ENCODE measurements at regions not wholly inside any gene's neighbourhood (a gene's known extent, or its start where the extent isn't known, plus 50 kb on each side); places are given as distances from the start of the nearest gene placed in this dataset.

DNA sequence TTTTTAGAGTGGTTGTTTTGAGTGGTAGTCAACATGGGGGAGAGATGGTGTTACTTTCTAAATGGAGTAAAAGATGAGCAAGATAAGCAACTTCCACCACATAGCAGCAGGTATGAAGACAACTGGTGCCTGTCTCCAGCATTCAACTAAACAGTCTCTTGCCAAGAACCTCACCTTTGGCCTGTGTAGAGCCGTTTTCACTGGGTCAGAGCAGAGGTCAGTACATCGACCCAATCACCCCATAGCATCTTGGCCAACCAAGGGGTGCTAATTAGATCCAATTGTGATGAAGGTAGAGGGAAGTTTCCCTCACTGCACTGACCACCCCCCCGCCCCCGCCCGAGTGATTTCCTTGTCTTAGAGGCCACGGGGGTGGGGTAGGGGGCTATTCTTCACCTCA lies 188.2 kb downstream of the BLID start:
- H2BK15ac ChIP-seq (ENCODE audit: low read depth, low read length): no peak overlapping the region
- no peaks in the 10 kb centered on the region for H3K79me2 ChIP-seq (ENCODE audit: insufficient read depth, low read length)
- H4K20me1 ChIP-seq (ENCODE audit: control insufficient read depth, insufficient read depth, insufficient read length): no peaks in the 10 kb centered on the region
- no peaks in the 10 kb centered on the region; the same call in 1 of the 2 replicates for H3K27me3 ChIP-seq (ENCODE audit: insufficient read depth, low read length)
- peaks cover 2% of the 10 kb centered on the region; the same call in 1 of the 2 replicates for H3K4me1 ChIP-seq (ENCODE audit: insufficient read depth, low read length)
- H3K27ac Mint-ChIP-seq: no peak overlapping the region
- no peak overlapping the region for H4K8ac ChIP-seq (replicated peaks; ENCODE audit: insufficient read length, low read depth, low read length)
- no peak overlapping the region for H3K27ac ChIP-seq (ENCODE audit: insufficient read length, low read depth, low read length)
- H4K5ac ChIP-seq (ENCODE audit: insufficient read length, low read depth, low read length): no peak overlapping the region
- H3K9me3 ChIP-seq (ENCODE audit: control insufficient read depth, low read depth, low read length): no peaks in the 10 kb centered on the region
- no peak overlapping the region for H2BK20ac ChIP-seq (ENCODE audit: low read depth, low read length, poor library complexity, severe bottlenecking)
- H3K23ac ChIP-seq (ENCODE audit: insufficient read length, low read depth, low read length): no peak overlapping the region
- H3K23me2 ChIP-seq (ENCODE audit: insufficient read length, low read depth, low read length, poor library complexity, severe bottlenecking): peaks cover 12% of the 10 kb centered on the region
- WGBS (ENCODE audit: extremely low coverage, insufficient read length, low lambda C conversion rate): no CpG with 5 or more reads among the region's 6 CpGs
- H3K18ac ChIP-seq (ENCODE audit: insufficient read length, low read depth, low read length): no peak overlapping the region
- H2BK120ac ChIP-seq (ENCODE audit: low read depth, low read length, poor library complexity, severe bottlenecking): no peak overlapping the region
- H3T11ph ChIP-seq (ENCODE audit: low read length): no peak overlapping the region
- no peak overlapping the region for H2AK5ac ChIP-seq (ENCODE audit: insufficient read length, low read length)
- no peak overlapping the region for H3K4me2 ChIP-seq (ENCODE audit: insufficient read depth, insufficient read length, low read length)
- TF ChIP-seq, protein P1, sequence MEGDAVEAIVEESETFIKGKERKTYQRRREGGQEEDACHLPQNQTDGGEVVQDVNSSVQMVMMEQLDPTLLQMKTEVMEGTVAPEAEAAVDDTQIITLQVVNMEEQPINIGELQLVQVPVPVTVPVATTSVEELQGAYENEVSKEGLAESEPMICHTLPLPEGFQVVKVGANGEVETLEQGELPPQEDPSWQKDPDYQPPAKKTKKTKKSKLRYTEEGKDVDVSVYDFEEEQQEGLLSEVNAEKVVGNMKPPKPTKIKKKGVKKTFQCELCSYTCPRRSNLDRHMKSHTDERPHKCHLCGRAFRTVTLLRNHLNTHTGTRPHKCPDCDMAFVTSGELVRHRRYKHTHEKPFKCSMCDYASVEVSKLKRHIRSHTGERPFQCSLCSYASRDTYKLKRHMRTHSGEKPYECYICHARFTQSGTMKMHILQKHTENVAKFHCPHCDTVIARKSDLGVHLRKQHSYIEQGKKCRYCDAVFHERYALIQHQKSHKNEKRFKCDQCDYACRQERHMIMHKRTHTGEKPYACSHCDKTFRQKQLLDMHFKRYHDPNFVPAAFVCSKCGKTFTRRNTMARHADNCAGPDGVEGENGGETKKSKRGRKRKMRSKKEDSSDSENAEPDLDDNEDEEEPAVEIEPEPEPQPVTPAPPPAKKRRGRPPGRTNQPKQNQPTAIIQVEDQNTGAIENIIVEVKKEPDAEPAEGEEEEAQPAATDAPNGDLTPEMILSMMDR (conservative IDR thresholded peaks at IDR 0.05): no peak
- peaks cover 17% of the 10 kb centered on the region in 2 experiments for H3K4me1 Mint-ChIP-seq
- no peak overlapping the region for H3K14ac ChIP-seq (ENCODE audit: insufficient read depth, low read length)
- no peak overlapping the region for H2AFZ ChIP-seq (ENCODE audit: low read length)
- no peaks in the 10 kb centered on the region for H3K79me1 ChIP-seq (ENCODE audit: insufficient read depth, low read depth, low read length, poor library complexity, severe bottlenecking)
- H2BK12ac ChIP-seq (ENCODE audit: insufficient read length, low read depth, low read length): no peak overlapping the region
- no peak for DNase-seq
- H3K36me3 Mint-ChIP-seq (ENCODE audit: insufficient read depth in 1 of 3, low read depth in 3 of 3): no peaks in the 10 kb centered on the region
- no peak overlapping the region for H3K9ac ChIP-seq (ENCODE audit: extremely low read depth, insufficient read length, low read length)
- H3K9me3 Mint-ChIP-seq: no peaks in the 10 kb centered on the region
- no peak overlapping the region for H4K91ac ChIP-seq (ENCODE audit: insufficient read length, low read depth, low read length)
- no peak overlapping the region for H3K56ac ChIP-seq (ENCODE audit: insufficient read length, low read depth, low read length)
- no peak overlapping the region for H3K4ac ChIP-seq (ENCODE audit: low read depth, low read length)
- H2BK5ac ChIP-seq (ENCODE audit: insufficient read length, low read length): no peak overlapping the region
- no peak overlapping the region for H3K4me3 Mint-ChIP-seq
- H3K27me3 Mint-ChIP-seq (ENCODE audit: low read depth): peaks cover 5% of the 10 kb centered on the region
